AG20443 (cell line): ENCODE measurements at regions not wholly inside any gene's neighbourhood (a gene's known extent, or its start where the extent isn't known, plus 50 kb on each side); places are given as distances from the start of the nearest gene placed in this dataset.
A peak's percentile ranks its signal among the peaks of the same experiment; 100 is the strongest.

Experiments
- DNase-seq: peaks from one replicate; pipeline ENCODE4 v3.0.0; 2012; ENCODE audit warnings: low spot score, mixed read lengths

DNA sequence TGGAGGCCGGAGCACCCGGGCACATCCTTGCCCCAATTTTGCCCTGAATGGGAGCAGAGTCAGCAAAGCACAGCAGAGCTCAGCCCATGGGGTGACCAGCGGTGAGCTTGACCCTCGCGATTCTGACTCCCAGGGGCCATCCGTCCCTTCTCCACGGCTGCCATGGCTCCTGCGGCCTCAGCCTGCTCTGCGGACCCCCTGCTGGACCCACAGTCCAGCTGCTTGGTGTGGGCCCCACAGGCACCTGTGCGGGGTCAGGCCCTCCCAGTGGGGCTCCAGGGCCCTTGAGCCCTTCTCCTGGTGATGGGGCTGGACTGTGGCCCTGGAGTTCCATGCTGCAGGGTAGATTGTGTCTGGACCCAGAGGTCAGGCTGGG, 144.2 kb downstream of the ENGASE start:
- DNase-seq: no peak

DNA sequence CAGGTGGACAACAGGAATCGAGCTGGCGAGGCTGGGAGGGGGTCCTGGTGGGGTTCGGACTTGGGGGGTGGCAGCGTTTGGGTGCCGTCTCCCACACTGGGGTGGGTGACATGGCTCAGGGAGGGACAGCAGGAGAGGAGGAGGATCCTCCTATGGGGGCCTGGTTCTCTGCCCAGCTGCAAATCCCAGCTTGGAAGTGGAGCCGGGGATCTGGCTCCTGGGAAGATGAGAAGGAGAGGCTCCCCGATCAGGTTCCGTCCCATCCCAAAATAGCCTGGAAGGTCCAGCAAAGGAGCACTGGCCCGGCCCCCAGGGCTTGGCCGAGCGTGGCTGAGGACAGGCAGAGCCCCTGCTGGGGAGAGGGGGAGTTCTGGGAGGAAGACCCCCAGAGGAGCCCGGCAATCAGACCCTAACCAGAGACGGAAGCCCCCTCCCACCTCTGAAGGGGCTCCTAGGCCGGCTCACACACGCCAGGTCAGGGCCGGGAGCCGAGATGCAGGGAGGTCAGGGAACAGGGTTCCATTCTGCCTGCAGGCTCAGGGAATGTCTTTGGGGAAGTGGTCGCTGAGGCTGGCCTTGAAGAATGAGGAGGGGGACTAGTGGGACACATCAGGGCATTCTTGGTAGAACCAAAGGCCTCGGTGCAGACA, 143.7 kb downstream of the ENGASE start:
- DNase-seq: no peak

DNA sequence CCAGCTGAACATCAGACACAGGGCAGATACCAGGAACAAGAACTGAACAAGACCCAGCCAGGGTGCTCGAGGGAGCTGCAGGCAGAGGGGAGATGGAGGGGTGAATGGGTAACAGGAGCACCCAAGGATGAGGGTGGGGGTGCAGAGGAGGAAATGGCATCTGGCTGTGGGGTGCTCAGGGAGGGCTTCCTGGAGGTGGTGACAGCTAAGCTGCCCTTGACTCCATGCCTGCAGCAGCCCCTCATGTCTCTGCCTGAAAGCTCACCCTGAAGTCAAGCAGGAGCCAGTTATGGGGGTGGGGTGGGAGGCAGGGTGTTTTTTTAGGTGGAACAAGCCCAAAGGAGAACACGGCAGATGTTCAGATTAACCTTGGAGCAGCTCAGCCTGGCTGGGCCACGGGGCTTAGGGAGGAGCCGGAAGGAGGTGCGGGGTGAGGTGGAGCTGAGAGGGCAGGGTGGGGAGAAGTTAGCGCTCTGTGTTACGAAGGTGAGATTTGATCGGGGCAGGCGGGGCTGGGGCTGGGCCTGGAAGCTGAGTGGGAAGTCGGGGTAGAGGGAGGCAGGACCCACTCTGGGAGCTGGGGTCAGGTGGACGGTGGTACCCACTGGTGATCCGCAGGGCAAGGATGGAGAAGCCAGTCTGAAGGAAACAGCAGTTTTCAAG, 143.0 kb downstream of the ENGASE start:
- DNase-seq: no peak

DNA sequence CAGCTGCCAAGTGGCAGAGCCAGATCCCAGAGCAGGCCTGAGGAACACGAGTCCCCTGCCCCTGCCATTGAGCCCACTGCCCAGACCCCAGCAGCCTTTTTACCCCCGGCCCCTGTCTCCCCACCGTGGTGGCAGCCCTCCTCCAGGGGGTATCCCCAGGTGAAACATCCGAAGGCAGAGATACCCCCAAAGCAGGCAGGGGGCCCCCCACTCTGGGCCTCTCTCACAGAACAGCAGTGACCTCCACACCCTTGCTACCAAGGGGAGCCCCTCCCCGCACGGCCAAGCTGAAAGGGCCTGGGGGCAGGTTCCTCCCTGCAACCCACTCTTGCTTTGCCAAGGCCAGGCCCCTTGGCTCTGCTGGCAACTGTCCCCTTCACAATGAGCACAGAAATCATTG, 142.2 kb downstream of the ENGASE start:
- DNase-seq: no peak

DNA sequence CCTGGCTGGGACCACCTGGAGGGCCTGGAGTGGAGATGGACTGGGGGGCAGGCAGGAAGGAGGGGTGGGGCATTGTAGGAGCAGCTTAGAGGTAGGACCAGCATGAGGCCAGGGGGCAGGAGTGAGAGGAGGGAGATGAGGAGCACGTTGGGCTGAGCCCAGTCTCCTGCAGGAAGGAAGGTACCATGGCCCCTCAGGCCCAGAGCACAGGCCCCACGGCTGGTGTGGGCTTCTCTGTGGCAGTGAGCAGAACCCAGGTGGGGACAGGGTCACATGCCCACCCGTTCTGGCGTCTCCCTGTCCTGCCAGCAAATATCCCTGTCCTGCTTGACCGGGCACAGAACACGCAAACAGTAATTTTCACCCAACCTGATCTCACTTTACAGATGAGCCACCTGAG, 141.8 kb downstream of the ENGASE start:
- no peak for DNase-seq

DNA sequence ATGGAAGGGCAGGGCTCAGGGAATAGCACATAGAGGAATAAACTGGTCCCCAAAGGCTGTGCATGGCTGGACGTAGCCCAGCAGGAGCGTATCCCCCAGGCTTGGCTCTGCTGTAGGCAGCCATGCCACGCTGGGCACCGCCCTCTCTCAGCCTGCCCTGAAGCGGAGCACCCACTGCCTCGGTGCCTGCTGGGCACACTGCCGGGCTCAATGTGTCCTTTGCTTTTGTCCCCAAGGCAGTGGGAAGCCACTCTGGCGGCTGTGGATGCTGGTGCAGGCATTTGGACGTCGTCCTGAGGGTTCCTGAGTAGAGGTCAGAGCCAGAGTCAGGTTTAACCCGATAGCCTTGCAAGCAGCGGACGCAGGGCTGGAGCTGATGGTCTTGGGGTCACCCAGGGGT, 141.0 kb downstream of the ENGASE start:
- DNase-seq: no peak

DNA sequence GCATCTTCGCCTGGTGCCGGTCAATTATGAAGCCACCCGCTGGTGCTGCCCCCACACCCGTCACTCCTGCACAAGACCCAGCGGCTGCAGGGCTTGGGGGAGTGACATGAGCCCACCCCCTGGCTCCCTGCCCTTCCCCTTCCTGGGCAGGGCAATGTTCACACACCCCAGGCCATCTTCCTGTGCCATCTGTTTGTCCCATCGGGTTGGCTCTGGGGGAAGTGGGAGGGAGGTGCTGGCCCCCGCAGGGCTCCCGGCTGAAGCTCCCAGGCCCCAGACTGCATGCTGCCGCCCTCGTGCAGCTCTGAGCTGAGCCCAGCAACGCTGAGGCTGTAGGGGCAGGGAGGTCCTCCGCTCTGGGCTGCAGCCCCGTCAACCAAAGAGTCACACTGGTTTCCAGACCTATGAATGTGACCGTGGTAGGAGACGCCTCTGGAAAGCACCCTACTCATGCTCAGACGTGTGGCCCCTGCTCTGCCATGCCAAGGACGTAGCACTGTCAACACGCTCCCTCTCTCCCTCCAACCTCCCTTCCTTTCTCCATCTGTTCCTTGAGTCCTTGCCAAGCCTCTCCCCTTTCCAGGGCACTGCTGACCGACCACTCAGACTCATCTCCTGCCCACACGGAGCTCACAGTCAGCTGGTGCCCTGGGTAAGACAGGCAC, 140.4 kb downstream of the ENGASE start:
- no peak for DNase-seq

DNA sequence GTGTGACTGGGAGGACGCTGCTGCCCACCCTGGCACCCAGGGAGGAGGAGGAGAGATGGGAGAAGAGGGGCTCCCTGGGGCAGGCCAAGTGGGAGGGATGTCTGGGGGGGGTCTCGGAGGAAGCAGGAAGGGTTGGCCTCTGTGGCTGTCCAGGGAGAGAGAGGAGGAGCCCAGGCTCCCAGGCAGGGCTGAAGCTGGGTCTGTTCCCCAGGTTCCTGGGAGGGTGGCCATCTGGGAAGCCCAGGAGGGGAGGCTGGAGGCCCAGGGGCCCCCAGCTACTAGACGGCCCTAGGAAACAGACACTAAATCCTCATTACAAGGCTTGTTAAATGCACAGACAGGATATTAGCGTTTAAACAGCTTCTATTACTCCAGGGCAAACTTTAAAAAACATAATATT, 139.8 kb downstream of the ENGASE start:
- no peak for DNase-seq

DNA sequence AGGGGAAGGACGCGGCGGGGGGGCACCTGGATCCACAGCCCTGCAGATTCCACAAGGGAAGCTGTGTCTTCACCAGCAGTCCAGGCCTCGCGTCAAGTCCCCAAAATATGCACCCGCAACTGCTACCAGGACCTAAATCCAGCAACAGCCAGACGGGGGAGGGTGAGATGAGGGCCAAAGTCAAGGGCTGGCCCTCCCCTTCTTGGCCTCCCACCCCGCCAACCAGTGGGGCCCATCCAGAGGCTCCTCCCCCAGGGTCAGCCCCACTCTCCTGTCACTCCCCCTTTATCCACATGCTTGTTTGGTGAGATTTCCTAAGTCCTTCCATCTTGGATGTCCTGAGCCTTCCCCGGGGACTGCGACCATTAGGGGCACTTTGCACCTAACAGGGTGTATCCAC, 138.7 kb downstream of the ENGASE start:
- DNase-seq: no peak

DNA sequence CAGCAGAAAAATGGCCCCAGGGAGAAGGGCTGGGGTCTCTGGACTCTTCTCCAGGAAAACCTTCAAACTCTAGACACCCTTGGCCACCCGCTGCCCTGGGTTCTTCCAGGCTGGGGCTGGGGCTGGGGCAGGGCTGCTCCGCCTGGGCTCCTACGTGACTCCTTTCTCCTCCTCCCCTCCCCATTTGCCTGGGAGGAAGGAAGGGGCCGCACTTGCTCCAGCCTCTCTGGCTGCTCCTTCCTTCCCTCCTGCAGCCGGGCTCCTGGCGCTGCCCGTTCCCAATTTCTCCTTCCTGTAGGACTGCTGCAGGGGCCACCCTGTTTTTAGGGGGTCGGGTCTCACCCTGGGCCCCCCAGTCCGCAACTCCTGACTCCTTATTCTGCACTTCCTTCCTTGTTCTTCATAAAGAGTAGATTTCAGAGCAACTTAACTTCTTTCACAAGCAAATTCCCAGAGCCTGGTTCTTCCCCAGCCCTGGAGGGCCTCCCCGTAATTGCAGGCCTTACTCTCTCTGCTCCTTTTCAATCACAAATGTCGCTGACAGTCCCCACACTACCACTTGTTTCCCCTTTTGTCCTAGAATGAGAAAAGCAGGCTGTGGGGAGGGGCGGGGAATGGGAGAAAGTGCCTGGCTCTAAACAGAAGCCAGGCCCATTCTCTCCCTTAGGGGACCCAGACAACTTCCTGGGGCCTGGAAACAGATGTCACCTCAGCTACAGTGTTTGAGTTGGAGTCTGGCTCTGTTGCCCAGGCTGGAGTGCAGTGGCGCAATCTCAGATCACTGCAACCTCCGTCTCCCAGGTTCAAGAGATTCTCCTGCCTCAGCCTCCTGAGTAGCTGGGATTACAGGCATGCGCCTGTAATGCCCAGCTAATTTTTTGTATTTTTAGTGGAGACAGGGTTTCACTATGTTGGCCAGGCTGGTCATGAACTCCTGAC, 137.8 kb downstream of the ENGASE start:
- no peak for DNase-seq

DNA sequence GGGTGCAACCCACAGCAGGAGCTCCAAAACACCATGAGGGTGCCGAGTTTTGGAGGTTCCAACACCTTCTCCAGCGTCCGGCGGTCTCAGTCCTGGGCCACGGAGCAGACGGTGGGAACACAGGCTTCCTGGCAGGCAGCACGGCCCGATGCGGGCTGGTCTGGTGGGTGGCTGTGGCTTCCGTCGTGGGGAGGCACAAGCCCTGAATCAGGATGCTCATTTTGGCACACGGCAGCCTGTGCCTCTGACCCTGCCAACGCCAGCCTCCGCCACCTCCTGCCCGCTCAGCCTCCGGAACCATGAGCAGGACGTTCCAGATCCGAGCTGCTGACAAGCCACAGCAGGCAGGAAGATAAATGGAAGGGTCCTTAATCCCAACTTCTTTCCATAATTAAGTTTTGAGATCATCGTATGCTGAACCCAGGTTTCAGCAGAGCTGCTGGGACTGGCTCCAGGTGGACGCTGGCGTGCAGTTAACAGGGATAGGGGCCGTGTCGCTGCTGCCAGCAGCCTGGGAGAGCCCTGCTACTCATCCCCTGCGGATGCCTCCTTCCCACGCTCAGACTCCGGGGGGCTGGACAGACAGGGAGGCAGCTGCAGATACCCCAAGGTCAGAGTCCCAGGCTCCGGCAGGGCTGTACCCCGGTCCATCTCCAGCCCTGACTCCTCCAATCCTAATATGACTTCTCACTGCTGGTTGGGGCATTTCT, 136.6 kb downstream of the ENGASE start:
- DNase-seq: no peak

DNA sequence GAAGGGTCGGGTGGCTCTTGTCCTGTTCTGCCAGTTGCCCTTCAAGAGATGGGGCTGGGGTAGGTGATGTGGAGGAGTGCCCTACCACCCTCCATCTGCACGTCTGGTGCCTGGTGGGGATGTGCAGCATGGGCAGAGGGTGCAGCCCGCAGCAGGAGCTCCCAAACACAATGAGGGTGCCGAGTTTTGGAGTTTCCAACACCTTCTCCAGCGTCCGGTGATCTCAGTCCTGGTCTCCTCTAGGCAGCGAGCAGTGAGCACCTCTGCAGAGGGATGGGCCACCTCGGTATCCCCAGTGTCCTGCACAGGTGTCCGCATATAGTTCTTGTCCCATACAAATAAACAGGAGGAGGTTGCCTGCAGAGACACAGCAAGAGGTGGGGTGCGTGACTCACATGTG, 136.0 kb downstream of the ENGASE start:
- no peak for DNase-seq

DNA sequence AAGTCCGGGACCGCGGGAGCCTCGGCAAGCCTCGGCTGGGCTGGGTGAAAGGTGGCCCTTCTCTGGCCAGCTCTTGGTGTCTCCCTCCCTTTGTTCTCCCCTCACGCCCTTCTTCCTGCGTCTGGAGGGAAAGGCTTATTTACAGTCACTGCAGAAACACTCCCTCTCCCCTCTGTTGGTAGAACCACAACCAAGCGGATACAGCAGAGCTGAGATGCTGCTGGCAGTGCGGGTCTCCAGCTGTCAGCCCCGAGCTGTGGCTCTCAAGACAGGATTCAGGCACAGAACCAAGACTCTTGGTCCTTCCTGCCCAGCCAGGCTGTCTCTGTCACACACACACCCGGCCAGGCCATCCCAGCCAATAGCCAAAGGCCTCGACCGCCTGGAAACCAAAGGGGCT, 133.3 kb downstream of the ENGASE start:
- no peak for DNase-seq

DNA sequence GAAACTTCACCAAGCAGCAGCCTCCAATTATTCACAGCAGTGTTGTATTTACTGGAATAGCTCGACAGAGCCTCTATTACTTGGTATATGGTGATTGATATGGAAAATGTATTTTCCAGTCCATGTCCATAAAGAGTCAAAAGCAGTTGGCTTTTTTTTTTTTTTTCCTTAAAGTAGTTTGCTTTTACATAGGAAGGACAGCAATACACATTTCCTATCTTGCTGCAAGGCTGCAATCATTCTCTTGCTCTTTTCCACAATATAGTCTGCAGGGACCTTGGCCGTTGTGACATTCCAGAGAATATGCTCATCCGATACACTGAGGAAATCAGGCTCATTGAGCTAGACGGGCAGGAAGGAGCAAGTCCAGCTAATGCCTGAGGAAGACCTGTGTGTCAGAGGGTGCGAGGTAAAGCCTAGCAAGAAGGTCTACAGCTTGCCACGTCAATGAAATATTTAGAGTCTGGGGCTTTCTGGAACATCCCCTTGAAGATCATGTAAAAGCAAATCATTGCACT, 131.1 kb downstream of the ENGASE start:
- no peak for DNase-seq

DNA sequence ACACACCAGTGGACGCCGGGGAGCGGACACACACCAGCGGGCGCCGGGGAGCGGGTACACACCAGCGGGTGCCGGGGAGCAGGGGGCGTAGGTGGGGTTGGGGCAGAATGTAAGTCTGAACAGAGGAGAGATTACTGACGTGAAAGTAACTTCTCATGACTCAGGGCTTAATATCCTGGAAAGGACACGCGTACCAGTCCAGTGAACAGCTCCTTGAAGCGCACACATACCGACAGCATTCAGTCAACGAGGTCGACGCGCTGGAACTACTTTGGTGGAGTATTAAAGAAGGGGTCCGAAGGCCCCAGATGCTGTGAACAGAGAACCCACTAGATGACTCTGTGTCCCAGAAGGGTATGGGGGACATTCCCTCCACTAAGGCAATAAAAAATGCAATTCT, 129.6 kb downstream of the ENGASE start:
- DNase-seq: no peak

DNA sequence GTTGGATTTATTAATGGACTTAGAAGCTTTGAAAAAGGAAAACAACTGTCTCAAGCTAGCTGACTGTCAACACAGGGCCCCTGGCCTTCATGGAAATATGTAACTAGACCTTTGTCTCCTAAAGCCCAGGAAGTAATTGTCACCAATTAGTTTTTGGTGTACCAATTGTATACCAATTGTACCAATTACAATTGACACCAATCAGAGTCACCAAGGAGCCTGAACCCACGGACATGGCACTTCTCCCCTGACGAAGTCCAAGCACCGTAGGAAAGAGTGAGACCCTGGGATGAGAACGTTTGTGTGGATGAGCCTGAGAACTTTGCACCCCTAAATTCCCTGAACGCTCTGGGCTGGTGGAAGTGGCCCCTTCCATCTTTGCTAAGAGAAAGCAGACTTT, 129.0 kb downstream of the ENGASE start:
- no peak for DNase-seq

DNA sequence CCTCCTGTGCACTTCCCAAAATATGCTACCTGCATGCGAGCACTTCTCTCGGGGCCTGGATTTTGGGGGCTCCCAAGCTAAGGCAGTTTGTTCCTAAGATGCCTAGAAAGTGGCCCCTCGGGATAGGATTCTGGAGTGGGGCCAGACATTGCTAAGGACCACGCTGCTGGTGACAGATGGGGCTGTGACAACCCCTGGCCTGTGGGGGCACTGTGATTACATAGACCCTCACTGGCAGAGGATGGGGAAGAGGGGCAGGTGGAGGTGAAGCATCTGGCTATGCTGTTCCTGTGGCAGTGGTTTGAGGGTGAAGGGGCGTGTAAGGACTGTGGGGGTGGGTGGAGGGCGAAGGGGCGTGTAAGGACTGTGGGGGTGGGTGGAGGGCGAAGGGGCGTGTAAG, 128.4 kb downstream of the ENGASE start:
- no peak for DNase-seq

DNA sequence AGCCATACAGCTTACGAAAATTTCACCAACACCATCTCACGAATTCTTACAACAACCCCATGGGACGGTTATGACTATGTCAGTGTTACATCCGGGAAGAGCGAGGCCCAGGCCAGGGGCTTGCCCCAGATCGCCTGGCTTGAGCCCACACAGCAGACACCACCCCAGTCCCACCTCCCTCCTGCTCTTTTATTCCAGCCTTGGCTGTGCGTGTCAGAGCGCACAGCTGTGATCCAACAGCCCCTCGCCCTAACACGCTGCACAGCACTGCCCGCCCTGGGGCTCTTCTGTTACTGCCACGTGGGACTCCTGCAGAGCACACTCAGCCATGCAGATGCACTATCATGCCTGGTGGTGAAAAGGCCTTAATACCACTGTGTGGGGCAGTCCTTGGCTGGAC, 127.9 kb downstream of the ENGASE start:
- DNase-seq: no peak

DNA sequence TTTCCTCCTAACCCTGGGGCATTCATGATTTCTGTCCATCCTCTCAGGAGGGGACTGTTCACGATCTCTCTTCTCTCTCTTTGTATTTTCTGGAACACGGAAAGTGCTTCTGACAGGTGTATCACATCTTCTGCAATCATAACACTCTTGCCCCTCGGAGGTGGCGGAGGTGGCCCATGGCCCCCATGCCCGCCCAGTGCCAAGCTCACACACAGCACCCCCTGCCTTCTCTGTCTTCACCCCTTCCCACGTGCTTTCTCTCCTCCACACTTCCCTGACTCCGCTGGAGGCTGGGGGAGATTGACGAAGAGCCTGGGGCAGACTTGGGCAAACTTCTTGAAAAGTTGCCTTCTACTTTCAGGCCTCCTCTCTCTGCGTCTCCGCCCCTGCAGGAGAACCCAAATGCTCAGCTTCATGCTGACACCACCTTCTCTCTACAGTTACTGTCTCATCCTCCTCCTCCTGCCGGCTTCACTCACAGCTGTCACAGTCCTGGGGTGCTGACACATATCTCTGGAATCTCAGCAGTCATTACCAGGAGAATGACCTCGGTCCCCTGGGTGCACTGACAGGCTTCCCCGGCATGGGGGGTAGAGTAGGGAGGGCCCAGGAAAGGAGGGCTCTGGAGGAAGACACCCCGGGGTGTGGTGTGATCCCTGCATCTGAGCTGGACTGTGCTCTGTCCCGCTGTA, 127.1 kb downstream of the ENGASE start:
- DNase-seq: peak; percentile 69

DNA sequence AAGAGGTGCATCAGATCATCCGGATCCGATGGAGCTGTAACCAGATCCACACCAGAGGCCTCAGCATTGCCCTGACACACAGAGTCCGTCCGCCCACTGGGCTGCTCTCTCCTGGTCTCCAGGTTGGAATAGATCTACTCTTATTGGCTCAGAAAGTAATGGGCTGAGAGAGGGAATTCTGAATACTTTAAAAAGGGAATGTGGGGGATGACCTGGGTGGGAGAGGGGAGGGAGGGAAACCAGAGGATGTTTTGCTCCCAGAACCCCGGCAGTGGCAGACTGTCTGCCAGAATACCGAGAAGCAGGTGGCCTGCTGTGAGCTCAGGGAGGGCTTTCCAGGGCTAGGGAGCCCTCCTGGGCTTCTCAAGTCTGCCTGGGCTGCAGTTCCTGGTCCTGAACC, 126.5 kb downstream of the ENGASE start:
- DNase-seq: no peak

DNA sequence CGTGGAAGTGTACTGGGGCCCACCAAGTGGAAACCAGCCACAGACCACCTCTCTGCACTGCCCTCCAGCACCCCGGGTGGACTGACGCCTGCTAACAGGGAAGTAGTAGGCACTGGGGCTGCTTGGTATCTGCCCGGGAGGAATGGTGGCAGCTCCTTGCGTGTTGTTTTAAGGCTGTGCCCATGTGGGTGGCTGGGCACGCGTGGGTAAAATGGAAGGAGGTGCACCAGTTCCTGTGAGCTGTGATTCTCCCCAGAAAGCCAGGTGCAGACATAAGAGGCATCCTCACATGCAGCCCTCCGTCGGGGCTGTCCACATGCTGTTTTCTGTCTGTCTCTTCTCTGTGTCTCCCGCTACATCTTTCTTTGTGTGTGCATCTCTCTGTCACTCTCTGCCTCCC, 122.3 kb downstream of the ENGASE start:
- no peak for DNase-seq
